Endothelial cell of umbilical vein (primary cell): ENCODE measurements at regions not wholly inside any gene's neighbourhood (a gene's known extent, or its start where the extent isn't known, plus 50 kb on each side); places are given as distances from the start of the nearest gene placed in this dataset.

Experiments used
- BruUV-seq: library from RNA; stranded (reverse); fragments of 400-500 nt; replicated peaks from 2 replicates; lab custom pipeline; 2021; lab: Mats Ljungman, UMichigan
- CTCF ChIA-PET: fragments of 300-600, 350-600 bp; sonication (Branson Sonifier 250); formaldehyde crosslinking; loops from one replicate; lab custom pipeline; 2021; ENCODE audit warnings: antibody characterized with exemption, inconsistent platforms; lab: Charles Lee
- POLR2A ChIA-PET: fragments of 300-600, 350-600 bp; sonication (Branson Sonifier 250); formaldehyde crosslinking; loops from one replicate; lab custom pipeline; 2021; ENCODE audit warnings: antibody characterized with exemption, inconsistent platforms; lab: Charles Lee
- DNase-seq: peaks from one replicate; pipeline ENCODE4 v3.0.0-alpha.2; 2011; ENCODE audit warnings: low read depth, low spot score
- FAIRE-seq: peaks from 2 replicates; lab custom pipeline; 2011; peaks lifted over from hg19 to GRCh38; lab: Jason Lieb, UNC
- H2AFZ ChIP-seq: 2 replicates; pipeline ENCODE4 v1.6.0; 2012; ENCODE audit warnings: low read depth, low read length, control low read depth, inconsistent platforms
- H3K27ac ChIP-seq: 2 replicates; pipeline ENCODE4 v1.5.1; 2011; ENCODE audit warnings: low read depth, mild to moderate bottlenecking, control low read depth, low read length, moderate library complexity; ENCODE audit not compliant: insufficient read depth
- H3K27me3 ChIP-seq, 2 experiments: 2 replicates each; pipeline versions ENCODE4 v1.6.0 to v1.6.1; 2011; ENCODE audit warnings: low read length in 2 of 2, mixed read lengths in 1 of 2; ENCODE audit not compliant: control insufficient read depth in 2 of 2, insufficient read depth in 2 of 2
- H3K36me3 ChIP-seq, 2 experiments: 2 replicates in 1 of 2; 3 replicates in 1 of 2; pipeline ENCODE4 v1.5.1; 2011; ENCODE audit warnings: low read length in 2 of 2, mild to moderate bottlenecking in 1 of 2, moderate library complexity in 1 of 2; ENCODE audit not compliant: control insufficient read depth in 2 of 2, insufficient read depth in 2 of 2; ENCODE audit errors: extremely low read depth in 1 of 2
- H3K4me1 ChIP-seq: 3 replicates; pipeline ENCODE4 v1.5.1; 2011; ENCODE audit warnings: mild to moderate bottlenecking, low read length; ENCODE audit not compliant: control insufficient read depth, insufficient read depth; ENCODE audit errors: extremely low read depth
- H3K4me2 ChIP-seq: 2 replicates; pipeline ENCODE4 v1.6.1; 2011; ENCODE audit warnings: low read length, control low read depth, mixed read lengths; ENCODE audit not compliant: insufficient read depth
- H3K4me3 ChIP-seq, 3 experiments: fragments of 200-600 bp in 1 of 3; sonication (generic), shearing (Covaris generic) in 1 of 3; replicated peaks in 1 of 3; 2 replicates each; pipeline ENCODE4 v1.5.1; 2011 to 2016; ENCODE audit warnings: control low read depth in 3 of 3, low read length in 3 of 3, mild to moderate bottlenecking in 2 of 3, inconsistent platforms in 1 of 3, low read depth in 1 of 3, moderate library complexity in 1 of 3; ENCODE audit not compliant: insufficient read depth in 1 of 3
- H3K79me2 ChIP-seq: 2 replicates; pipeline ENCODE4 v1.6.0; 2012; ENCODE audit warnings: low read length, inconsistent platforms; ENCODE audit not compliant: control insufficient read depth, insufficient read depth
- H3K9ac ChIP-seq: replicated peaks from 2 replicates; pipeline ENCODE3; 2011; ENCODE audit warnings: low read length, control low read depth; ENCODE audit not compliant: insufficient read depth; ENCODE audit errors: extremely low read depth
- H3K9me1 ChIP-seq: replicated peaks from 3 replicates; pipeline ENCODE4 v1.6.0; 2011; ENCODE audit warnings: mild to moderate bottlenecking, low read length; ENCODE audit not compliant: control insufficient read depth, insufficient read depth; ENCODE audit errors: extremely low read depth
- H3K9me3 ChIP-seq: replicated peaks from 2 replicates; pipeline ENCODE4 v1.5.1; 2012; ENCODE audit warnings: low read length, inconsistent platforms; ENCODE audit not compliant: control insufficient read depth, insufficient read depth
- H4K20me1 ChIP-seq: replicated peaks from 2 replicates; pipeline ENCODE3; 2011; ENCODE audit warnings: mild to moderate bottlenecking, low read length; ENCODE audit not compliant: control insufficient read depth, insufficient read depth; ENCODE audit errors: extremely low read depth
- EZH2 ChIP-seq: IDR thresholded peaks from 2 replicates; pipeline ENCODE4 v1.6.1; 2012; ENCODE audit warnings: borderline replicate concordance, low read depth, mild to moderate bottlenecking, moderate library complexity, low read length, inconsistent platforms; ENCODE audit not compliant: severe bottlenecking
- FOS ChIP-seq: IDR thresholded peaks from 2 replicates; pipeline ENCODE4 v1.6.1; 2011; ENCODE audit warnings: mild to moderate bottlenecking, low read length, moderate library complexity, borderline replicate concordance; ENCODE audit not compliant: insufficient read depth
- GATA2 ChIP-seq: IDR thresholded peaks from 2 replicates; pipeline ENCODE4 v1.7.0; 2011; ENCODE audit warnings: low read depth, mild to moderate bottlenecking, moderate library complexity, mixed read lengths, low read length; ENCODE audit not compliant: insufficient read length, insufficient read depth
- JUN ChIP-seq: IDR thresholded peaks from 2 replicates; pipeline ENCODE4 v1.6.1; 2011; ENCODE audit warnings: borderline replicate concordance, low read depth; ENCODE audit not compliant: insufficient read length, insufficient read depth
- MYC ChIP-seq: IDR thresholded peaks from one replicate; pipeline ENCODE4 v1.6.1; 2011; ENCODE audit warnings: mild to moderate bottlenecking, low read depth, low read length
- POLR2A ChIP-seq: IDR thresholded peaks from 2 replicates; pipeline ENCODE4 v1.6.1; 2012; ENCODE audit warnings: low read depth, mild to moderate bottlenecking, control low read depth, low read length
- POLR2AphosphoS5 ChIP-seq: IDR thresholded peaks from 2 replicates; pipeline ENCODE4 v1.6.1; 2012; ENCODE audit warnings: low read depth, mild to moderate bottlenecking, control low read depth, low read length, moderate library complexity; ENCODE audit not compliant: insufficient read depth
- dilution Hi-C: fragments of 300-500 bp; cut with MboI; formaldehyde crosslinking; loops from one replicate; pipeline ENCODE4 v1.15.0; 2019; ENCODE audit warnings: low sequenced_read_pairs; ENCODE audit not compliant: extremely low pct_ligation_motif_present
- intact Hi-C: fragments of 100-400 bp; cut with micrococcal nuclease; formaldehyde crosslinking; loops from one replicate; pipeline ENCODE4 v1.10.0; 2022
- TF ChIP-seq, protein P1 (sequence below): IDR thresholded peaks from 2 replicates; pipeline ENCODE4 v1.6.1; 2011; ENCODE audit not compliant: insufficient read depth, insufficient read length
- TF ChIP-seq, protein P2 (sequence below), 2 donors: IDR thresholded peaks; 1 replicate in 1 of 2; 2 replicates in 1 of 2; pipeline ENCODE4 v1.5.1; 2011; ENCODE audit warnings: low read length in 2 of 2, mild to moderate bottlenecking in 2 of 2, moderate library complexity in 2 of 2, control low read depth in 1 of 2, inconsistent platforms in 1 of 2, low read depth in 1 of 2; ENCODE audit not compliant: insufficient read depth in 1 of 2; ENCODE audit errors: extremely low read depth in 1 of 2

DNA sequence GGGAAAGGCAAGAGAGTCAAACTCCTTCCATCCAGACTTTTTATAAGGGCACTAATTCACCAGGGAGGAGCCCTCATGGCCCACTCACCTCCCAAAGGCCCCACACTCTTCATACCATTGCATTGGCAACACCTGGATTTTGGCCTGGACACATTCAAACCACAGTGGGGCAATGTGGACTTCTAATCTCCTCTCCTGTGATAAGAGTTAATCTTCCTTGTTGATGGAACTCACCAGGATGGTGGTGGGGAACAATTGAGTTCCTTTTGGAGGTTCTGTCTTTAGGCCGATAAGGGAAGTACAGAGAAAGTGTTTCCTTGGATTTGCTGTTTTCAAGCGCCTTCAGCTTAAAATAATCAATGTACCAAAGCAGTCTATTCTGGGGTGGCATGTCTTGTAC is 268.7 kb downstream of the CD83 start:
- BruUV-seq = no TSS peak
- TF ChIP-seq, protein P1, sequence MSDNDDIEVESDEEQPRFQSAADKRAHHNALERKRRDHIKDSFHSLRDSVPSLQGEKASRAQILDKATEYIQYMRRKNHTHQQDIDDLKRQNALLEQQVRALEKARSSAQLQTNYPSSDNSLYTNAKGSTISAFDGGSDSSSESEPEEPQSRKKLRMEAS = no peak
- no peak for TF ChIP-seq POLR2A
- no peak for TF ChIP-seq GATA2
- no peak for TF ChIP-seq JUN
- no peak for TF ChIP-seq POLR2AphosphoS5
- TF ChIP-seq, protein P2, sequence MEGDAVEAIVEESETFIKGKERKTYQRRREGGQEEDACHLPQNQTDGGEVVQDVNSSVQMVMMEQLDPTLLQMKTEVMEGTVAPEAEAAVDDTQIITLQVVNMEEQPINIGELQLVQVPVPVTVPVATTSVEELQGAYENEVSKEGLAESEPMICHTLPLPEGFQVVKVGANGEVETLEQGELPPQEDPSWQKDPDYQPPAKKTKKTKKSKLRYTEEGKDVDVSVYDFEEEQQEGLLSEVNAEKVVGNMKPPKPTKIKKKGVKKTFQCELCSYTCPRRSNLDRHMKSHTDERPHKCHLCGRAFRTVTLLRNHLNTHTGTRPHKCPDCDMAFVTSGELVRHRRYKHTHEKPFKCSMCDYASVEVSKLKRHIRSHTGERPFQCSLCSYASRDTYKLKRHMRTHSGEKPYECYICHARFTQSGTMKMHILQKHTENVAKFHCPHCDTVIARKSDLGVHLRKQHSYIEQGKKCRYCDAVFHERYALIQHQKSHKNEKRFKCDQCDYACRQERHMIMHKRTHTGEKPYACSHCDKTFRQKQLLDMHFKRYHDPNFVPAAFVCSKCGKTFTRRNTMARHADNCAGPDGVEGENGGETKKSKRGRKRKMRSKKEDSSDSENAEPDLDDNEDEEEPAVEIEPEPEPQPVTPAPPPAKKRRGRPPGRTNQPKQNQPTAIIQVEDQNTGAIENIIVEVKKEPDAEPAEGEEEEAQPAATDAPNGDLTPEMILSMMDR (IDR thresholded peaks at IDR 0.05; ENCODE audit: extremely low read depth in 1 of 2, insufficient read depth in 1 of 2, low read depth in 1 of 2, low read length in 2 of 2) = no peak
- no peak for TF ChIP-seq FOS
- no peak for TF ChIP-seq EZH2
- TF ChIP-seq MYC = no peak
- DNase-seq (no peak), FAIRE-seq (no peak)
- Histone ChIP-seq H3K79me2 (no peaks in the 10 kb centered on the region), H3K9ac (no peak overlapping the region), H4K20me1 (no peaks in the 10 kb centered on the region), H3K27me3 (no peaks in the 10 kb centered on the region), H3K9me3 (no peaks in the 10 kb centered on the region), H3K9me1 (no peaks in the 10 kb centered on the region), H3K36me3 (no peaks in the 10 kb centered on the region), H3K4me2 (no peak overlapping the region), H3K4me1 (no peaks in the 10 kb centered on the region), H3K4me3 (no peak overlapping the region), H3K27ac (no peak overlapping the region), H2AFZ (no peak overlapping the region)
- ChIA-PET CTCF (no interaction called here), POLR2A (no interaction called here)
- dilution Hi-C loops (no loop called here), intact Hi-C loops (no loop called here)
